Smooth muscle cell (in vitro differentiated cells): ENCODE measurements at regions not wholly inside any gene's neighbourhood (a gene's known extent, or its start where the extent isn't known, plus 50 kb on each side); places are given as distances from the start of the nearest gene placed in this dataset.

Experiments used
- DNase-seq: peaks from one replicate; lab custom pipeline; 2025; ENCODE audit not compliant: unreplicated experiment; lab: John Stamatoyannopoulos, UW
- H2AFZ ChIP-seq: fragments of 200-600 bp; sonication (generic); 2 replicates; pipeline ENCODE4 v1.6.0; 2016; ENCODE audit warnings: antibody characterized with exemption, low read depth, mild to moderate bottlenecking
- H3F3A ChIP-seq: fragments of 200-600 bp; sonication (generic); 2 replicates; pipeline ENCODE4 v1.6.0; 2017; ENCODE audit warnings: antibody characterized with exemption, low read depth
- H3K27ac ChIP-seq: fragments of 200-600 bp; sonication (generic); 2 replicates; pipeline ENCODE4 v1.5.1; 2016; ENCODE audit warnings: low read depth, mild to moderate bottlenecking
- H3K27me3 ChIP-seq: fragments of 200-600 bp; sonication (generic); 2 replicates; pipeline ENCODE4 v1.6.1; 2016; ENCODE audit warnings: low read depth, mild to moderate bottlenecking
- H3K36me3 ChIP-seq: fragments of 200-600 bp; sonication (generic); 2 replicates; pipeline ENCODE4 v1.5.1; 2016; ENCODE audit warnings: low read depth
- H3K4me1 ChIP-seq: fragments of 200-600 bp; sonication (generic); 2 replicates; pipeline ENCODE4 v1.5.1; 2016; ENCODE audit warnings: low read depth
- H3K4me2 ChIP-seq: fragments of 200-600 bp; sonication (generic); 2 replicates; pipeline ENCODE4 v1.6.0; 2016; ENCODE audit warnings: mild to moderate bottlenecking
- H3K4me3 ChIP-seq: fragments of 200-600 bp; sonication (generic); 2 replicates; pipeline ENCODE4 v1.5.1; 2016; ENCODE audit warnings: mild to moderate bottlenecking
- H3K79me2 ChIP-seq: fragments of 200-600 bp; sonication (generic); 2 replicates; pipeline ENCODE4 v1.6.0; 2016; ENCODE audit warnings: low read depth, mild to moderate bottlenecking
- H3K9ac ChIP-seq: fragments of 200-600 bp; sonication (generic); 2 replicates; pipeline ENCODE4 v1.6.0; 2016; ENCODE audit warnings: low read depth
- H3K9me3 ChIP-seq: fragments of 200-600 bp; sonication (generic); replicated peaks from 2 replicates; pipeline ENCODE4 v1.5.1; 2016; ENCODE audit warnings: low read depth
- H4K20me1 ChIP-seq: fragments of 200-600 bp; sonication (generic); 2 replicates; pipeline ENCODE4 v1.6.0; 2016; ENCODE audit warnings: low read depth
- WGBS: methylation state at CpG from one replicate; pipeline ENCODE4 v1.1.7; 2016; ENCODE audit warnings: low lambda C conversion rate; 5-methylcytosine and 5-hydroxymethylcytosine counted together
- TF ChIP-seq, protein P1 (sequence below): fragments of 200-600 bp; sonication (generic); IDR thresholded peaks from 2 replicates; pipeline ENCODE4 v1.5.1; 2017; ENCODE audit warnings: borderline replicate concordance, mild to moderate bottlenecking, antibody characterized with exemption; ENCODE audit not compliant: insufficient read depth, poor library complexity, severe bottlenecking

DNA sequence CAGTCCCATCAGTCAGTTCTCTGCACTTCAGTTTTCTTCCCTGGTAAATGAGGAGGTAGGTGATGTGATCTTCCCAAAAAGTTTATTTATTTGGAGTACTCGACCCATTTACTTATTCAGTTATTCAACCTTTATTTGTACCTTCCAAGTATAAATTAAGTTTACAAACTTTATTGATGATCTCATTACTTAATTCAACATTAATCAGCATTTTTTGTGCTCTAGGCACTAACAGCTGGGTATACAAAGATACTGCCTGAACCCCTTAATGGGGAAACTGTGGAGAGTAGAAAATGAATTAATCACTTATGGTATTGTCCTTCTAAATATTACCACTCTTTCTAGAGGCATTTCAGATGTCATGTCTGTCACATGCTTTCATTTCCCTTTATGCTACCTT, 293.3 kb downstream of the DLEU7 start:
- H3K36me3 ChIP-seq: no peaks in the 10 kb centered on the region
- DNase-seq: no peak
- no peaks in the 10 kb centered on the region for H3K27me3 ChIP-seq
- no peaks in the 10 kb centered on the region for H3K4me1 ChIP-seq
- no peak overlapping the region for H3K9ac ChIP-seq
- no peak overlapping the region for H3K4me2 ChIP-seq
- H4K20me1 ChIP-seq: no peaks in the 10 kb centered on the region
- H3K27ac ChIP-seq: no peak overlapping the region
- no peaks in the 10 kb centered on the region for H3K79me2 ChIP-seq
- no peak overlapping the region for H3K4me3 ChIP-seq
- no peaks in the 10 kb centered on the region for H3K9me3 ChIP-seq
- no peaks in the 10 kb centered on the region for H3F3A ChIP-seq
- TF ChIP-seq, protein P1, sequence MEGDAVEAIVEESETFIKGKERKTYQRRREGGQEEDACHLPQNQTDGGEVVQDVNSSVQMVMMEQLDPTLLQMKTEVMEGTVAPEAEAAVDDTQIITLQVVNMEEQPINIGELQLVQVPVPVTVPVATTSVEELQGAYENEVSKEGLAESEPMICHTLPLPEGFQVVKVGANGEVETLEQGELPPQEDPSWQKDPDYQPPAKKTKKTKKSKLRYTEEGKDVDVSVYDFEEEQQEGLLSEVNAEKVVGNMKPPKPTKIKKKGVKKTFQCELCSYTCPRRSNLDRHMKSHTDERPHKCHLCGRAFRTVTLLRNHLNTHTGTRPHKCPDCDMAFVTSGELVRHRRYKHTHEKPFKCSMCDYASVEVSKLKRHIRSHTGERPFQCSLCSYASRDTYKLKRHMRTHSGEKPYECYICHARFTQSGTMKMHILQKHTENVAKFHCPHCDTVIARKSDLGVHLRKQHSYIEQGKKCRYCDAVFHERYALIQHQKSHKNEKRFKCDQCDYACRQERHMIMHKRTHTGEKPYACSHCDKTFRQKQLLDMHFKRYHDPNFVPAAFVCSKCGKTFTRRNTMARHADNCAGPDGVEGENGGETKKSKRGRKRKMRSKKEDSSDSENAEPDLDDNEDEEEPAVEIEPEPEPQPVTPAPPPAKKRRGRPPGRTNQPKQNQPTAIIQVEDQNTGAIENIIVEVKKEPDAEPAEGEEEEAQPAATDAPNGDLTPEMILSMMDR: no peak
- 87% methylated on average over 1 of the region's 1 CpG for WGBS
- H2AFZ ChIP-seq: no peak overlapping the region

- 66% methylated on average over 1 of the region's 1 CpG for WGBS
Measured at GRCh38 chr13:50552424-50552966, 291.0 kb downstream of the DLEU7 start.

DNA sequence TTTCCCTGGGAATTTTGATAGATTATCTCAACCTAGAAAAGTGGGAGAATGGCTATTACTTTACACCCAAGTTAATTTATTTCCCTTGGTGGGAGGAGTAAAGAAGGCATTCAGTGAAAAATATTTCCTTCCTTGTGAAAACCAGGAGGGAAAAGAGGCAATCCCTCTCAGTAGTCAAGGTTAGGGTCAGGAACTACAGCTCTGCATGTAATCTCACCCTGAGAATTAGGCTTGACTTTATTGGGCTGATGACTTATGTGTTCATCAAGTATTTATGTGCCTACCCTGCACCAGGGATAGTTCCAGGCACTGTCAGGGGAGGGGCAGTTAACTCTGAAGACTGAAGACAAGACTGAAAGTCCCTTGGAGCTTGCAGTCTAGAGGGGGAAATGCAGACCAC, 281.8 kb downstream of the DLEU7 start:
- Histone ChIP-seq H3K4me3 (no peak overlapping the region), H3F3A (no peaks in the 10 kb centered on the region), H4K20me1 (no peaks in the 10 kb centered on the region), H3K36me3 (no peaks in the 10 kb centered on the region), H3K27ac (no peak overlapping the region), H2AFZ (no peak overlapping the region), H3K4me2 (no peak overlapping the region), H3K79me2 (no peaks in the 10 kb centered on the region), H3K9me3 (no peaks in the 10 kb centered on the region), H3K9ac (no peak overlapping the region), H3K4me1 (no peaks in the 10 kb centered on the region), H3K27me3 (no peaks in the 10 kb centered on the region)
- no peak for DNase-seq
- TF ChIP-seq, protein P1: no peak

More at GRCh38 chr13:50552424-50552966, 291.0 kb downstream of the DLEU7 start:
- no peak overlapping the region for H3K4me3 ChIP-seq
- no peaks in the 10 kb centered on the region for H3K9me3 ChIP-seq
- H3F3A ChIP-seq: no peaks in the 10 kb centered on the region
- no peaks in the 10 kb centered on the region for H3K36me3 ChIP-seq
- H3K27me3 ChIP-seq: no peaks in the 10 kb centered on the region
- no peak overlapping the region for H3K27ac ChIP-seq
- no peaks in the 10 kb centered on the region for H3K79me2 ChIP-seq
- no peak overlapping the region for H3K9ac ChIP-seq
- TF ChIP-seq, protein P1: no peak
- H3K4me1 ChIP-seq: no peaks in the 10 kb centered on the region
- DNase-seq: no peak
- H2AFZ ChIP-seq: no peak overlapping the region
- H4K20me1 ChIP-seq: no peaks in the 10 kb centered on the region
- no peak overlapping the region for H3K4me2 ChIP-seq

DNA sequence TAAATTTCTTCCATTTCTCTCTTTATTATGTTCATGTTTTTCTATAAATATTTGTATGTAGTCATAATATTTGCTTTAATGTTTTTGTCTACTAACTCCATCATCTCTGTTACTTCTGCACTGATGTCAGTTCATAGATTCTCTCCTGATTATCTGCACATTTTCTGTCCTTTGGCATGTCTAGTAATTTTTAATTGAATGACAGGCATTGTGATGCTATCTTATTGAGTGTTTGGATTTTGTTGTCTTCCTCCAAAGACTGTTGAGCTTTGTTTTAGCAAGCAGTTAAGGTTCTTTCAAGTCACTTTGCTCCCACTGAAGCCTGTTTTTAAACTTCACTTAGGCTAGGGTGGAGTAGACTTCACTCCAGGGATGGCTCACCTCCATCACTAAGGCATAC, 276.8 kb downstream of the DLEU7 start:
- Histone ChIP-seq H4K20me1 (no peaks in the 10 kb centered on the region), H3K36me3 (no peaks in the 10 kb centered on the region), H3K9me3 (no peaks in the 10 kb centered on the region), H3K27ac (no peak overlapping the region), H3K4me3 (no peak overlapping the region), H2AFZ (no peak overlapping the region), H3F3A (no peaks in the 10 kb centered on the region), H3K79me2 (no peaks in the 10 kb centered on the region), H3K4me1 (no peaks in the 10 kb centered on the region), H3K9ac (no peak overlapping the region), H3K4me2 (no peak overlapping the region), H3K27me3 (no peaks in the 10 kb centered on the region)
- TF ChIP-seq, protein P1: no peak
- DNase-seq: no peak
